ENCODE measurements at regions not wholly inside any gene's neighbourhood (a gene's known extent, or its start where the extent isn't known, plus 50 kb on each side); places are given as distances from the start of the nearest gene placed in this dataset.

DNA sequence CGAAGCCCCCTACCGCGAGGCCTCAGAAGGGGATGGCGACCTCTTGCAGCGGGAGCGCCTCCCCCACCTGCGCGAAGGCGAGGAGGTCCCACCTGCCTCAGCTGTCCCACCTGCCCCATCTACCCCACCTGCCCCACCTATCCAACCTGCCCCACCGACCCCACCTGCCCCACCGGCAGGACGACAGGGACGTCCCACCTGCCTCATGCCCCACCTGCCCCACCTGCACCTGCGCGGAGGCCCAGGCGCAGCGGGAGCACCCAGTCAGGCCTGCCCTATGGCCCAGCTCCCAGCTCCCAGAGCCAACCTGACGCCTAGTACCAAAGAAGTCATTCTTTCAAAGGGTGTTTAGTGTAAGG is 489.1 kb upstream of the SMIM21 start:
- H3K27ac ChIP-seq (ENCODE audit: low read length), result no peak overlapping the region
- H3K9me2 ChIP-seq (replicated peaks; ENCODE audit: insufficient read depth, low read length), result no peaks in the 10 kb centered on the region
- no peaks in the 10 kb centered on the region for H3K4me1 ChIP-seq (ENCODE audit: low read length)
- H3K79me2 ChIP-seq (ENCODE audit: low read length), result no peaks in the 10 kb centered on the region
- TF ChIP-seq, protein P1, sequence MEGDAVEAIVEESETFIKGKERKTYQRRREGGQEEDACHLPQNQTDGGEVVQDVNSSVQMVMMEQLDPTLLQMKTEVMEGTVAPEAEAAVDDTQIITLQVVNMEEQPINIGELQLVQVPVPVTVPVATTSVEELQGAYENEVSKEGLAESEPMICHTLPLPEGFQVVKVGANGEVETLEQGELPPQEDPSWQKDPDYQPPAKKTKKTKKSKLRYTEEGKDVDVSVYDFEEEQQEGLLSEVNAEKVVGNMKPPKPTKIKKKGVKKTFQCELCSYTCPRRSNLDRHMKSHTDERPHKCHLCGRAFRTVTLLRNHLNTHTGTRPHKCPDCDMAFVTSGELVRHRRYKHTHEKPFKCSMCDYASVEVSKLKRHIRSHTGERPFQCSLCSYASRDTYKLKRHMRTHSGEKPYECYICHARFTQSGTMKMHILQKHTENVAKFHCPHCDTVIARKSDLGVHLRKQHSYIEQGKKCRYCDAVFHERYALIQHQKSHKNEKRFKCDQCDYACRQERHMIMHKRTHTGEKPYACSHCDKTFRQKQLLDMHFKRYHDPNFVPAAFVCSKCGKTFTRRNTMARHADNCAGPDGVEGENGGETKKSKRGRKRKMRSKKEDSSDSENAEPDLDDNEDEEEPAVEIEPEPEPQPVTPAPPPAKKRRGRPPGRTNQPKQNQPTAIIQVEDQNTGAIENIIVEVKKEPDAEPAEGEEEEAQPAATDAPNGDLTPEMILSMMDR (IDR thresholded peaks at IDR 0.05; ENCODE audit: low read length), result no peak
- no peak for TF ChIP-seq EZH2 (optimal IDR thresholded peaks at IDR 0.05; ENCODE audit: low read depth, low read length)
- TF ChIP-seq EZH2phosphoT487 (IDR thresholded peaks at IDR 0.05; ENCODE audit: low read length), result no peak
- no peaks in the 10 kb centered on the region; the same call in 1 of the 2 replicates for H3K9me3 ChIP-seq (replicated peaks; ENCODE audit: insufficient read depth, low read length)
- no peaks in the 10 kb centered on the region for H4K20me1 ChIP-seq (ENCODE audit: insufficient read depth, low read length)
- no peak overlapping the region for H3K4me3 ChIP-seq (ENCODE audit: low read length)
- H3K36me3 ChIP-seq (replicated peaks; ENCODE audit: insufficient read depth, low read length), result no peaks in the 10 kb centered on the region
- H3K9ac ChIP-seq (ENCODE audit: low read length), result no peak overlapping the region
- H3K27me3 ChIP-seq (replicated peaks; ENCODE audit: insufficient read depth, low read length), result no peaks in the 10 kb centered on the region
- H2AFZ ChIP-seq (ENCODE audit: low read length), result no peak overlapping the region
- H3K4me2 ChIP-seq (ENCODE audit: low read depth, low read length), result no peak overlapping the region
- H3F3A ChIP-seq (ENCODE audit: insufficient read depth, low read length), result no peaks in the 10 kb centered on the region
- DNase-seq, result no peak

DNA sequence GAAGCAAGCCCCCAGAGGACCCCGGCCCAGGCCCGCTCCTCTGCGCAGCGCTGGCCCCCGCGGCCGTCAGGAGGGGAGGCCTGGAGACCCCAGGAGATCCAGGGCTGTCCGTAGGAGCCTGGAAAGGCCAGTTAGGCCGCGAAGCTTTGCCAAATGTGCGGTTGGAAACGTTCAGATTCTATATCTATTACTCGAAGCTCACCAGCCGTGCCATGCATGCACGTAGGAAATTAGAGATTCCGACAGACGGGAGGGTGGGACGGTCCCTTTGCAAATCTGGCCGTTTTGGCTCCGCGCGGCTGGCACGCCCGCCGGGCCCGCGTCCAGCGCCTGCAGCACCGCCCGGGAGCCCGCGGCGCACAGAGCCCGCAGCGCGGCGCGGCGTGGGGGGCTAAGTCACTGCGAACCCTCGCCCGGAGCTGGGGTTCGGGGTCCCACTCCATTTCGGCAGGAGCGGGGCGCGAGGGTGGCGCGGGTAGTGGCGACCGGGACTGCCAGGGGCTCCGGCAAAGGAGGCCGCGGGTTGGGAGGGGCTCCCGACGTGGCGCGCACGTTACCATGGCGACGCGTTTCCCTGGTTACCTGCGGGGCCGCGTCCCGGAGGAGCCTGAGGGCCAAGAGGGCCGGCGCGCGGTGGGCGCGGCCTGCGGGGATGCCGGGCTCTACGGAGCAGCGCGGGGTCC is 488.6 kb upstream of the SMIM21 start:
- Histone ChIP-seq H3F3A (ENCODE audit: insufficient read depth, low read length) (no peaks in the 10 kb centered on the region), H3K9ac (ENCODE audit: low read length) (no peak overlapping the region), H3K36me3 (replicated peaks; ENCODE audit: insufficient read depth, low read length) (no peaks in the 10 kb centered on the region), H3K4me1 (ENCODE audit: low read length) (no peaks in the 10 kb centered on the region), H3K79me2 (ENCODE audit: low read length) (no peaks in the 10 kb centered on the region), H3K9me3 (replicated peaks; ENCODE audit: insufficient read depth, low read length) (no peaks in the 10 kb centered on the region; the same call in 1 of the 2 replicates), H2AFZ (ENCODE audit: low read length) (no peak overlapping the region), H4K20me1 (ENCODE audit: insufficient read depth, low read length) (no peaks in the 10 kb centered on the region), H3K4me2 (ENCODE audit: low read depth, low read length) (no peak overlapping the region), H3K4me3 (ENCODE audit: low read length) (no peak overlapping the region), H3K27ac (ENCODE audit: low read length) (no peak overlapping the region), H3K9me2 (replicated peaks; ENCODE audit: insufficient read depth, low read length) (no peaks in the 10 kb centered on the region), H3K27me3 (replicated peaks; ENCODE audit: insufficient read depth, low read length) (no peaks in the 10 kb centered on the region)
- no peak for DNase-seq
- TF ChIP-seq, protein P1 (IDR thresholded peaks at IDR 0.05; ENCODE audit: low read length), result no peak
- no peak for TF ChIP-seq EZH2 (optimal IDR thresholded peaks at IDR 0.05; ENCODE audit: low read depth, low read length)
- TF ChIP-seq EZH2phosphoT487 (IDR thresholded peaks at IDR 0.05; ENCODE audit: low read length), result no peak

DNA sequence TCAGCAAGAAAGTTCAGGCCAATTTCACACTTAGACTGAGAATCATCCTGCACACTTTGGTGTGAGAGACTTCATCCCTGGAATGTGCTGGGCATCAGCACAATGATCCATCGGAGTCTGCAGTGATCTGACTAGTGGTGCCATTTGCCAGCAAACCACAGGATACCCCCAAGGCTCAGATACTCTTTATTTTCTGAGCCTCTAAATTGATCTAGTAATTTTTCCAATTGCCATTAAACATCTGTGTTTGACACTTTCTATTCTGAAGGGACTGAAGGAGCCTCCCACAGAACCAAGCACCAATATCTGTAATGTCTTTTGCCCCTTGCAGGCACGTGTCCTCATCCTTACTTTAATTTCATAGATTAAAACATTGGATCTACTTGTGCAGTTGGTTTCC is 485.3 kb upstream of the SMIM21 start:
- Histone ChIP-seq H3K9me3 (replicated peaks; ENCODE audit: insufficient read depth, low read length) (no peaks in the 10 kb centered on the region; the same call in 1 of the 2 replicates), H4K20me1 (ENCODE audit: insufficient read depth, low read length) (no peaks in the 10 kb centered on the region), H3K4me3 (ENCODE audit: low read length) (no peak overlapping the region), H3K4me1 (ENCODE audit: low read length) (no peaks in the 10 kb centered on the region), H3K27ac (ENCODE audit: low read length) (no peak overlapping the region), H3K9me2 (replicated peaks; ENCODE audit: insufficient read depth, low read length) (no peaks in the 10 kb centered on the region), H3K4me2 (ENCODE audit: low read depth, low read length) (no peak overlapping the region), H3K79me2 (ENCODE audit: low read length) (no peaks in the 10 kb centered on the region), H3F3A (ENCODE audit: insufficient read depth, low read length) (no peaks in the 10 kb centered on the region), H3K27me3 (replicated peaks; ENCODE audit: insufficient read depth, low read length) (no peaks in the 10 kb centered on the region), H3K9ac (ENCODE audit: low read length) (no peak overlapping the region), H3K36me3 (replicated peaks; ENCODE audit: insufficient read depth, low read length) (no peaks in the 10 kb centered on the region), H2AFZ (ENCODE audit: low read length) (no peak overlapping the region)
- TF ChIP-seq, protein P1 (IDR thresholded peaks at IDR 0.05; ENCODE audit: low read length), result no peak
- no peak for TF ChIP-seq EZH2phosphoT487 (IDR thresholded peaks at IDR 0.05; ENCODE audit: low read length)
- TF ChIP-seq EZH2 (optimal IDR thresholded peaks at IDR 0.05; ENCODE audit: low read depth, low read length), result no peak
- DNase-seq, result no peak
